ENCODE measurements at regions not wholly inside any gene's neighbourhood (a gene's known extent, or its start where the extent isn't known, plus 50 kb on each side); places are given as distances from the start of the nearest gene placed in this dataset.

- no peaks in the 10 kb centered on the region for H3K79me1 ChIP-seq (ENCODE audit: insufficient read depth, low read depth, low read length, poor library complexity, severe bottlenecking)
- no peak overlapping the region for H2AK5ac ChIP-seq (ENCODE audit: insufficient read length, low read length)
- no peak overlapping the region for H3K4ac ChIP-seq (ENCODE audit: low read depth, low read length)
- no peak overlapping the region for H2BK15ac ChIP-seq (ENCODE audit: low read depth, low read length)
- H2AFZ ChIP-seq (ENCODE audit: low read length): no peak overlapping the region
- Mint-ChIP-seq H3K9me3 (no peaks in the 10 kb centered on the region), H3K36me3 (ENCODE audit: insufficient read depth in 1 of 3, low read depth in 3 of 3) (no peaks in the 10 kb centered on the region), H3K27me3 (ENCODE audit: low read depth) (no peaks in the 10 kb centered on the region), H3K4me1 (peaks cover 0 to 2% of the 10 kb centered on the region in 2 experiments; a peak in 1 of 4 replicates), H3K4me3 (no peak overlapping the region), H3K27ac (no peak overlapping the region)
- no peaks in the 10 kb centered on the region for H3K23me2 ChIP-seq (ENCODE audit: insufficient read length, low read depth, low read length, poor library complexity, severe bottlenecking)
- H2BK5ac ChIP-seq (ENCODE audit: insufficient read length, low read length): no peak overlapping the region
- H2BK20ac ChIP-seq (ENCODE audit: low read depth, low read length, poor library complexity, severe bottlenecking): no peak overlapping the region
- no peak overlapping the region for H4K5ac ChIP-seq (ENCODE audit: insufficient read length, low read depth, low read length)
- no peaks in the 10 kb centered on the region for H3K79me2 ChIP-seq (ENCODE audit: insufficient read depth, low read length)
- no peak overlapping the region for H3K23ac ChIP-seq (ENCODE audit: insufficient read length, low read depth, low read length)
- no peaks in the 10 kb centered on the region for H3K27me3 ChIP-seq (ENCODE audit: insufficient read depth, low read length)
- H3K56ac ChIP-seq (ENCODE audit: insufficient read length, low read depth, low read length): no peak overlapping the region
- H4K91ac ChIP-seq (ENCODE audit: insufficient read length, low read depth, low read length): no peak overlapping the region
- DNase-seq: no peak
- no peak overlapping the region for H3K18ac ChIP-seq (ENCODE audit: insufficient read length, low read depth, low read length)
- H4K20me1 ChIP-seq (ENCODE audit: control insufficient read depth, insufficient read depth, insufficient read length): no peaks in the 10 kb centered on the region
- no peaks in the 10 kb centered on the region for H3K9me3 ChIP-seq (ENCODE audit: control insufficient read depth, low read depth, low read length)
- TF ChIP-seq CTCF (conservative IDR thresholded peaks at IDR 0.05): no peak
- H2BK120ac ChIP-seq (ENCODE audit: low read depth, low read length, poor library complexity, severe bottlenecking): no peak overlapping the region
- no peak overlapping the region for H3T11ph ChIP-seq (ENCODE audit: low read length)
- H4K8ac ChIP-seq (replicated peaks; ENCODE audit: insufficient read length, low read depth, low read length): no peak overlapping the region
- no peak overlapping the region for H3K14ac ChIP-seq (ENCODE audit: insufficient read depth, low read length)
- no peaks in the 10 kb centered on the region; the same call in 1 of the 2 replicates for H3K4me1 ChIP-seq (ENCODE audit: insufficient read depth, low read length)
- no peak overlapping the region for H3K9ac ChIP-seq (ENCODE audit: extremely low read depth, insufficient read length, low read length)
- no peak overlapping the region for H2BK12ac ChIP-seq (ENCODE audit: insufficient read length, low read depth, low read length)
- WGBS (ENCODE audit: extremely low coverage, insufficient read length, low lambda C conversion rate): no CpG with 5 or more reads among the region's 1 CpG
- no peak overlapping the region for H3K4me2 ChIP-seq (ENCODE audit: insufficient read depth, insufficient read length, low read length)
- H3K27ac ChIP-seq (ENCODE audit: insufficient read length, low read depth, low read length): no peak overlapping the region
Observed at GRCh38 chr4:72953571-72953970, 115.9 kb downstream of the COX18 start.

Data from H9 (cell line).